ENCODE measurements at regions not wholly inside any gene's neighbourhood (a gene's known extent, or its start where the extent isn't known, plus 50 kb on each side); places are given as distances from the start of the nearest gene placed in this dataset.
"Not testable (repeated sequence)": the region's sequence is repeated elsewhere in the genome, so short reads cannot be mapped to it uniquely, and the experiment has no call there.

DNA sequence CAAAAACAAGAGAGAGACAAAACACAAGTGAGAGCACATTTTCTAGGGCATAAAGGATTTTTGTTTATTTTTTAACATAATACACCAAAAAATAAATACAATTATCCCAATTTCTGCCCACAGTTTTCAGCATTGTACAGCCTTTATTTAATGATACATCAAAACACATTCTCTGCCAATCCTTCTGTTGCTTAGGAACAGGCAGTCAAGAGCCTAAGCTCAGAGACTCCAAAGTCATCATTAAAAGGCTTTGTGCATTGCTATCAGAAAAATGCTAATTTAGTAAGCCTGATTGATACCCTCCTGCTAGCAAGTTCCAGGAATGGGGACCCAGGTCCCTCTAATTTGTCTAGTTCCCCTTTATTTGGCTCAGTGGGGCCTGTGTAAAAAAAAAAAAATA, 536.5 kb downstream of the RPS29 start:
- ChIA-PET POLR2A (no interaction called here), CTCF (no interaction called here)

DNA sequence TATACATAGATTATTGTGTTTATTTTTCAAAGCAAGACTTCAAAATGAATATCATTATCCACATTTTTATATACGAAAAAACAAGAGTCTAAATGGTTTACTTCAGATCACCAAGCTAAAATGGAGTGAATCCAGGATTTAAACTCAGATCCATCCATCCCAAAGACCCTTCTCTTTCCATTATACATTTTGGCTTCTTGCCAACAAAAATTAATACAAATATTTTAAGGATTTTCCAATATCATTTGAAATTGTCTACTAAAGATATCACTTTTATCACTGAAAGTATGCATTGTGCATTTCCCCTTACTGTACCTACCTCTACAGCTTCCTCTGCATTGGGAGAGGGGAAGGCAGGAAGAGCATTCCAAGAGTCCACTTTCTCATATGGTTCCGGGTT, 541.2 kb downstream of the RPS29 start:
- POLR2A ChIA-PET, result no interaction called here

DNA sequence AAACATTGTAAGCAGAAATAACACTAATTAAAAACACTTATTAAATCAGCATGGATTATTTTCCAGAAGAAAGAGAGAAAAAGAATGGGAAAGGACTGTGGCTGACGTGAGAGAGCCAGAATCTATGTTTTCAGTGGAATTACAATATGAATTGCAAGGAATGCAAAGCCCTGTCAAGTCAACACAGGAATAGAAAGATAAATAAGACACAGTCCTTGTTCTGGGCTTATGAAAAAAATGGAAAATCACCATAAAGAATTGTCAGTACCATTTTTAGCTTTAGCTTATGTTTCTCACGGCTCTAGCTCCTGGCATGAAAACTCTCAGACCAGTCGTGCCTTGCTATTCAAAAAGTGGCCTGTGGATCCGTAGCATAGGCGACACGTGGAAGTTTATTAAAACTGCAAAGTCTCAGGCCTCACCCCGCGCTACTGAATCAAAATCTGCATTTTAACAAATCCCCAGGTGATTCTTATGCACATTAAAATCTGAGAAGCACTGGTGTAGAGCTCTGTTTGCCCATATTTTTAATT, 549.1 kb downstream of the RPS29 start:
- ChIA-PET POLR2A (no interaction called here), CTCF (no interaction called here)

More for the DNA sequence above, 541.2 kb downstream of the RPS29 start:
- CTCF ChIA-PET, result no interaction called here

DNA sequence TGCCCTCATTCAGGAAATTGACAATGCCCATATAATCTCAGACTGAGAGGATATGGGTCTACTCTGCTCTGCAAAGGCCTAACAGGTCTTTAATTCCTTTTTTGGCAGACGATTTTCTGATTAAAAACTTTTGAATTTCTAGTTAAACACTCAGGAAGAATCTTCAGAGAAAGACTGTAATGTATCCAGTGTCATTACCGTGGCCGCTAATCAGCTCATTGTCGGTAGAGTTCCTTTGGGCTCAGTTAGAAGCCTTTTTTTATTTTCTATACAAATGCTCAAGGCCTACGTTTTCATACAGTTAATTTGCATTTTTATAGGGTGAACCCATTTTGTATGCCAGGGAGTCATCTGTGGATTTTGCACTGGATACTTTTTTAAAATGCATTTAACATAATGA, 549.9 kb downstream of the RPS29 start:
- ChIA-PET POLR2A (no interaction called here), CTCF (no interaction called here)

DNA sequence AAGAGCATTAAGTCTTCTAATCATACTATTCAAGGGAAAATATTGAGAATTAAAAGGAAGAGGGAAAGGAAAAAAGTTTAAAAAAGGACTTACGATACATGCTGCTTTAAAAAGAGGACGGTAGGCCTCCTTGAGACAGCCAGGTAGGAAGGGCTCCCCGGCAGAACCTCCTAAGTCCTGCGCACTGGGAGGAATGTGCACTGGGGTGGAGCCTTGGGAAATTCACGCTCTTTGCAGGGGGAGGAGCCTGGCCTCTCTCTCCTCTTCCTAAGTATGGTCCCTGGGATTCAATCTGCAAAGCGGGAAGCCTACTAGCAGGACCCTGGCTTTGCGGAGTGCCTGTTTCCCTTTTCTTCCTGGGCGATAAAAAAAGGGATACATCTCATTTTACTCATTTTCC, 553.0 kb downstream of the RPS29 start:
- CTCF ChIA-PET, result no interaction called here
- POLR2A ChIA-PET, result no interaction called here

DNA sequence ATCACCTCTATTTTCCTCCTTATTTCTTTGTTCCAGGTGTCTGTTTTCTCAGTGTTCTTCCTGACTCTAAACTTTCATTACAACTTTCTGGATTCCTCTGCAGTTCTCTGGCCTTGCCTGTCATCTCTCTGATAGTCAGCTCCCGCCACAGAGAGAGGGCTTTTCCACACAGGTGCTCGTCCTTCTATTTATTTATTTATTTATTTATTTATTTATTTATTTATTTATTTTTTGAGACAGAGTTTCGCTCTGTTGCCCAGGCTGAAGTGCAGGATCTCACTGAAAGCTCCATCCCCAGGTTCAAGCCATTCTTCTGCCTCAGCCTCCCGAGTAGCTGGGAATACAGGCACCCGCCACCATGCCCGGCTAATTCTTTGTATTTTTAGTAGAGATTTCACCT, 554.5 kb downstream of the RPS29 start:
- POLR2A ChIA-PET, CTCF ChIA-PET: not testable (repeated sequence)

DNA sequence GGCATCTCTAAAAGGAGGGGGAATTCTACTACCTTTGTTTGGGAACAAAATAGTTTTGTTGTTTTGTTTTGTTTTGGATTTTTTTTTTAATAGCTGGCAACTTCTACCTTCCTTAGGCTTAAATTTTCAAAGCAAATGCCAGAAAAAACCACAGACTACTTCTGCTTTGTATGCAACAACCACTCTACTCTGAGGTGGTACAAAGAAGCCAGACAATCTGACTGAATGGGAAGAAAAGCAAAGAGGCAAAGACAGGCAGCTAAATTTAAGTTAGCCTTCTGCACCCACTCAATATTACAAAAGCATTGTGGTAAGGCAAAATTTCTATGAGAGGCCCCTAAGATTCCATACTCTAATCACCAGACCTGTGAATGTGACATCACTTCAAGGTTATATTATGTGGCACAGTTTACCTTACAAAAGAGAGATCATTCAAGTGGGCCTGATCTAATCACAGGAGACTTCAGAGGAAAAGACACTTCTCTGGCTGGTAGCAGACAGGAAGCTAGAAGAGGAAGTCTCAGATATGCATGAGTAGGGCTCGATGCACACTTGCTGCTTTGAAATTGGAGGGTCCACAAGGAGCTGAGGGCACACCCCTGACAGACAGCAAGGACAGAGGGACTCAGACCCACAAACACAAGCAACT, 566.6 kb downstream of the RPS29 start:
- POLR2A ChIA-PET, result interaction anchor here (0.6 kb wide), 1 partner anchor 204 kb away, joined by 3 read pairs; no protein-coding TSS in a partner anchor

DNA sequence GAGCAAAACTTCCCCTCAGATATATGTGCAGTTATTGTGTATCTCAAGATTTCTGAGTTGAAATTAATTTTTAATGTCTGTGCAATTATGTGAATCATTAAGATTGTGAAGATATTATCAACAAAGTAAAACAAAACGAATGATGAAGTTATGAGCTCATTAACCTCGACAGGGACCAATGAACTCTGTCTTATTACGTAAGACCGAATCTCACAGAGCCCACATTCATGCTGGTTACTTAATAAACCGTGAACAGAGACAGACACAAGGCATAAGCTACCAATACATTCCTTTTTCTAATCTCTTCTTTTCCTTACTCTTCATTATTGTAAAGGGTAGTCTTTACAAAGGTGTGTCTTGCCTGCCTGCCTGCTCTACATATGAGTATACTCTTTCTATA, 568.7 kb downstream of the RPS29 start:
- CTCF ChIA-PET, result no interaction called here
- POLR2A ChIA-PET, result no interaction called here

More for the DNA sequence above, 566.6 kb downstream of the RPS29 start:
- CTCF ChIA-PET, result no interaction called here

DNA sequence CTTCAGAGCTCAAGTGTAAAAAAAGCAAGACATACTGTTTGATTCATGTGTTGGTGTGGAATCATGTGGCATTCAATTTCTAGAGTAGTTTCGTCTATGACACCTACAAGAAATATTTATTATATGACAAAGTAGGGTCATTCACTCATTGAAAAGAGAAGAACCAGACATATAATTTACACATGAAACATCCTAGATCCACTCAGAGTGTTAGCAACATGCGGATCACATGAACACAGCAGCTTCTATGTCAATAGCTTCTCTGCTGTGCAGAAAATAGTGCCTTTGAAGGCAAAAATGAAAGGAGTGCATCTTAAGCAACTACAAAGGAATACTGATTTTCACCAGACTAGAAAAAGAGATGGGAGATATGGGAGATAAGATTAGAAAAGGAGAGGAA, 569.8 kb downstream of the RPS29 start:
- ChIA-PET CTCF (no interaction called here), POLR2A (no interaction called here)

DNA sequence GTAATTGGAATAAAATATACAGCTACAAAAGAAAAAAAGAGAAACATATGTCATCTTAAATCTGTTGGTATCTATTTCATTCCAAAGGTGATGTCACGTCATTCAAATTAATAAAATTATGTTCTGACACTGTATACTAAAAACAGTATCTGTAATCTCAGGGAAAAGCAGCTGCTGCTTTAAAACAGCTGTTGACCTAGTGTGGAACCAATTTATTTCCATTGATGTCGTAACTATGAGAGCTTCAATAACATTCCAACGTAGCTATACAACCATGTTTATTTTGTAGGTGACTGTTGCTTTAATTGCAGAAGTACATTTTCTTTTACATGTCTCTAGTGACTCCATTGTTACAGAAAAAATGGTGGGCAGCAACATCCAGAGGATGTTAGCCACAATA, 571.7 kb downstream of the RPS29 start:
- CTCF ChIA-PET, result no interaction called here

DNA sequence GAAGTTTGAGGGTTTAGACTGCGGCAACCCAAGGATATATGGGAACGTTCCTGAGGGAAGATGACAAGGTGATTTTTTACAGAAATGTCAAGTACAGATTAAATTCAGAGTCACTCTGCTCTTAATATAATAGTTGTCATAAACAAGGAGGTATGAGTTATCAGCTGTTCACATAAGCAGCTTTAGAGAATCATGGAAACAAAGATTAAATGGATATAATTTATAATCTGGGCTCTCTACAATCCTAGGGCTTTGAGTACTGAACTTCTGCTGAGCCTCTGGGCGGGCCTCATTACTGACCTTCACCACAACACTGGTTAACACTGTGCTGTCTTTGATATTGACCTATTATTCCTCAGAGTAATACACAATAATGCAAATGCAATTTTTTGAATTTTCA, 577.8 kb downstream of the RPS29 start:
- ChIA-PET CTCF (no interaction called here), POLR2A (no interaction called here)

More for the DNA sequence above, 571.7 kb downstream of the RPS29 start:
- POLR2A ChIA-PET, result no interaction called here

DNA sequence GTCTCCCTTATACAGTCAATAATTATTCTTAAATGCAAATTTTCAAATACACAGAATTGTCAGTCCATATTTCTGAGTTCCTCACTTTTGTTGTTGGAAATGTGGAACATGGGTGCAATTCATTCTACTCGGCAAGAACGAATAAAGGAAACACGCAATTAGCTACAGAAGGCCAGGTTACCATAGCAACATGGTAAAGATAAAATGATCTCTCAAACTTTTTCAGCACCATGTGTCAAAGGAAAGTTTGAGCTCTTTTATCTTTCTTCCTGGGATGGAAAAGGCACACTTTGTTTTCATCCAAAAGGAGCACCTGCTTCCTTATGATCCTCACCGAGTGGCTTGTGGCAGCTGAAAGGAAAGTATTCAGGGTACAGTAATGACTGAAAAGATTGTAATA, 595.0 kb downstream of the RPS29 start:
- POLR2A ChIA-PET, result no interaction called here
- CTCF ChIA-PET, result no interaction called here

DNA sequence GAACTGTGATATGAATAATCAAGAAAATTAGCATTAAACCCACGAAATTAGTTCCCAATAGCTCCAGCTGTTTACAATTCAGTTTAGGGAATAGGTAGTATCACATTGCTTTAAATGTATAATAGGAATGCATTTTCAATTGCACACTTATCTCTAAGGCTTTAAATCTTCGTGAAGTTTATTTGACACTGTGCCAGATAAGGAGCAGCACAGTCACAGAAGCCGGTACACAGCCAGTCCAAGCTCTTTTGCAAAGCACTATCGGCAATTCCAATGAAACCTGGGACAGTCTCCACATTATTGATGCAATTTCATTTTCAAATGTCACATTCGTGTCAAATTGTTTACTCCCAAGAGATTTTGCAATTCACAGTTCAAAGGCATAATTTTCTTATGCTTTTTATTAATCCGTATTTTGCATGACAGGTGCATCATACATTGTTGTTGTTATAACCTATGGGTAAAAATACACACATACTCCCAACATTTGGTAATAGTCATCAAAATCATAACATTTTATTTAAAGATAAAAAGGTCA, 602.8 kb downstream of the RPS29 start:
- POLR2A ChIA-PET, result no interaction called here
- CTCF ChIA-PET, result no interaction called here

DNA sequence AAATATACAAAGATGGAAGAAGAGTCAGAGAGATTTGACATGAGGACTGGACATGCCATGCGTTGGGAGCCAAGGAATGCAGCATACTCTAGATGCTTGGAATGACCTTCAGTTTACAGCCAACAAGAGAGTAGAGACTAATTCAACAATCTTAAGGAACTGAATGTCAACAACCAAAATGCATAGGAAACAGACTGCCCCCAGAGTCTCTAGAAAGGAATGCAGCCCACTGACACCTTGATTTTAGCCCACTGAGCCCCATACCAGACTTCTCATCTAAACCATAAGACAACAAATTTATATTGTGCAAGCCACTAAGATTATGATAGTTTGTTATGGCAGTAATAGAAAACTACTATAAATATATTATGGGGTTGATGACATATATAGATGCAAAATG, 611.2 kb downstream of the RPS29 start:
- POLR2A ChIA-PET, result no interaction called here
- CTCF ChIA-PET, result no interaction called here

DNA sequence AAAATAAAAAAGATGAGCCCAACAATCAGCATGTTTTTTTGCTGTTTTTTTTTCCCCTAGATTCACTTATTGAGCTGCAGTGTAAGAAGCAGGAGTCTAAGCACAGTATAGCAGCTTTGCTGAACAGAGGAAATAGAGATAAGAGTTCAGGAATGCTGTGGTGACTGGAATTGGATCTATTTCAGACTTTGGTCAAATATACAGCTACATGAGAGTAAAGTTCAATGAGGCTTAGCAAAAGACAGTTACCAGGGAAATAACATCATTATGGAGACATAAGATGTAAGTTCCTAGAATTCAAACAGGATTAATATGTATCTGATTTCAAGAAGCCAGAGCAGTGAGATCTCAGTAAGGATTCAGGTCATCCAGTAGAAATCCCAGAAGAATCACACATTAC, 613.0 kb downstream of the RPS29 start:
- ChIA-PET POLR2A (no interaction called here), CTCF (no interaction called here)

DNA sequence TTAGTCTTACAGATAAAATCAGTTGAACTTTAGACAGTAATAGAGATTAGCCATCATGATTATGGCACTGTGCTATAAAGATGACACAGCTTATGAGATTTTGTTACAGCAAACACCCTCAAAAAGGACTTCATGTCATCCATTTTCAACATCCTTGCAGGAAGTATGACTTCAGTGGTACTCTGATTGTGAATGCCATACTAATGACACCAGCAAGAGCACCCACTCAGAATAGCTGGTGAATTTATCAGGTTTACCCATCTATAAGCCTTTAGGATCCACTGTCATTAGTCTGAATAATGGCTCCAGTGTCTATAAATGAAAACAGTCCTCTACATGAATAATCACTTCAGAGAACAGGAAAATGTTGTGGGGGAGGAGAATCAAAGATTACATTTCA, 615.2 kb downstream of the RPS29 start:
- ChIA-PET CTCF (no interaction called here), POLR2A (no interaction called here)

DNA sequence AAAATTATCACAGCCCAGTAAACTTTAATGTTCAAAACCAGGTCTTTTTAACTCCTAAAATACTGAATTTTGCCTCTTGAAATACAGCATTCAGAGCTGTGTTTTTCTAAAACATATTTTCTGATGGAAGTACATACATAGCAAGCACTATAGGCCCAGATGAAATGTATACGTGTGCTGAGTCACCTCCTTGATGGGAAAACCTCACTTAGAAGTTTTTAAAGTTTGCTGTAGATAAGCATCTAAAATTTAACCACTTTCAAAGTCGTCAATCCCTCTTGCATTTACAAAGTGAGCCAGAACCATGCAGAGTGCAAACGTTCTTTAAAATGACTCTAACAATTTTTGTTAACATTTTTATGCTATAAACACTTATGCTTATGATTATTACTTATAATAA, 618.8 kb downstream of the RPS29 start:
- ChIA-PET CTCF (no interaction called here), POLR2A (no interaction called here)

DNA sequence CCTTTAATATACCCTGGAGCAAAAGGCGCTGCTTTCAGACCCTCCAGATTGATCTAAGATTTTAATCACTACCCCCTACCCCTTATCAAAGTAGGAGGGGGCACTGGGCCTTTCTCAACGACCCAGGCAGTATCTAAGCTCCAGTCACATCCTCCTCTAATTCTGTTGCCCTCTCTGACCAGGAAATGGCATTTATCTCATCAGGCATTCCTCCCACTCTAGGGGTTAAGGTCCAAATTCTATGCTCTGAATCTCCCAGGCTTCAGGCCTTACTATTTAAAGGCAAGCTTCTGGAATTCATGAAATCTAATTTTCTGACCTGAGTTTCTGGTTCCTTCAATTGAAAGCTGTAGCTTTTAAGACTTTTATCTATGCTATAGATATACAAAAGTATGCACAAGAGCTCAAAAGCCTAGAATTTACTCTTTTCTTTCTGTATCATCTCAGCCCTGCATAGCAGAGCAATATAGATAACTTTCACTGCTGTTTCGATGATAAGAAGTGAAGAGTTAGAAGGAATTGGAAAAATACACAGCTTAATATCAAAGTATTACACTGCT, 622.9 kb downstream of the RPS29 start:
- POLR2A ChIA-PET, result no interaction called here
- CTCF ChIA-PET, result no interaction called here

DNA sequence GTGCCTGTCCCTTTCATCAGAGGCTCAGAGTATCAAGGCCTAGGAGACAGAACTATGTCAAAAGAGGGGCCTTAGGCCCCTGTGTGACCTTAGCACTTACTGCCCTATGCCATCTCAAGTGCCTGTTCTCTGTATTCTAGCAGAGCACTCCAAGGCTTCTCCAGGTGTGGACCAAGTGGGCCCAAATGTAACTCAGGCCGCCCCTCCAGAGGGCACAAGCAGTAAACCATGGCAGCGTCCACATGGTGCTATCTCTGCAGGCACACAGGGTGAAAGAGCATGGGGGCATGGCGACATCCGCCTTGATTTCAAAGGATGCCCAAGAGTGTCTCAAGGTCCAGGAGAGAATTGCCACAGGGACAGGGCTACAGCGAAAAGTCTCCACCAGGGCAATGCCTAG, 628.7 kb downstream of the RPS29 start:
- ChIA-PET CTCF (no interaction called here), POLR2A (no interaction called here)

DNA sequence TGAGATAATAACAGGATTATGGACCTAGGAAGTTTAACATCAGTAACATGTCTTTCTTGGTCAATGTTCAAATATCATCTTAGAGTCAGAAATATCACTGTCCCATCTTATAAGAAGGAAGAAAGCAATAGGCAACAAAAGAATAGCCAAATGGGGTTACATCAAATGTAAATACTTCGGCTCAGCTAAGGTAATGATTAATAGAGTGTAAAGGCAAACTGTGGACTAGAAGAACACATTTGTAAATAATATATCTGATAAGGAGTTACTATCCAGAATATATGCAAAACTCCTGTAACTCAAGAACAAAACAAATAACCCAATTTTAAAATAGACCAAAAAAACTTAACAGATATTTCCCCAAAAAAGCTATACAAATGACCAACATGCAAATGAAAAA, 630.3 kb downstream of the RPS29 start:
- POLR2A ChIA-PET, result no interaction called here
- CTCF ChIA-PET, result no interaction called here

DNA sequence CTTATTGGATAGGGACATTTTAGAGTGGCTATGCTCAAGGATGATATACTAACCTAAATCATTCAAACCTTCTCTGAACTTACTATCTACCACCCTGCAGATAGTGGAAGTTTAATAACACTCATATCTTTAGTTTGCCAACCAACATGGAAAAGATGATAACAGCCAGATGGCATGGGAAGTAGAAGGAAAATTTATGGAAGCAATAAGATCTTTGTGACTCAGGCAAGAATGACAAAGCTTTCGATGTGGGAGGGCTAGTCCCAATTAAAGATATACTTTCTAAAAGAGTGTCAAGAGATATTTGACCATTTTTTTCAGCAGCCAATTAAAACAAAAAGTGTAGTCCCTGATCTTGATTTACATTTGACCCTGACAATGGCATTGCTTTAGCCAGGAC, 631.7 kb downstream of the RPS29 start:
- CTCF ChIA-PET, result no interaction called here
- POLR2A ChIA-PET, result no interaction called here

DNA sequence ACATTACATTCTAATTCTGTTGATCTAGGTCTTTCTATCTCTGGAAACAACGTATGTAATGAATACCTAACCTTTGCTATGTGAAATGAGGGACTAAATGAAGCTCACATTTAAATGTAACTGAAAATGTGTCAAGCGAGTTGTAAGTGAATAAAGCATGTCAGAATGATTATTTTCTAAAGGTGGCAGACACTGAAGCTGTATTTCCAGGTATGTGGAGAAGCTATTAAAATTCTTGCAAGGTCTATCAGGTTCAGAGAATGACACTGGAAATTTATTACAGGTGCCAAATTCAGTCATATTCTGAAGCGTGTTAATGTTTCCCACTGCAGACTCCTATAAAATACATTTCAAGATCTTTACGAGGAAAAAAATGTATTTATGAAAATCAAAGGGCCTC, 641.4 kb downstream of the RPS29 start:
- POLR2A ChIA-PET, result no interaction called here

More for the DNA sequence above, 641.4 kb downstream of the RPS29 start:
- CTCF ChIA-PET, result no interaction called here
